IMR-90 (cell line): ENCODE measurements at regions not wholly inside any gene's neighbourhood (a gene's known extent, or its start where the extent isn't known, plus 50 kb on each side); places are given as distances from the start of the nearest gene placed in this dataset.

Experiments used
- ATAC-seq: fragments of 200-7000 bp; cut with Tn5 transposase; 2 replicates; pipeline ENCODE4 v1.9.1; 2020; ENCODE audit warnings: low read depth, mild to moderate bottlenecking, moderate library complexity
- BruUV-seq: library from RNA; stranded (reverse); fragments of 400-500 nt; replicated peaks from 2 replicates; lab custom pipeline; 2021; lab: Mats Ljungman, UMichigan
- CTCF ChIA-PET: fragments of 300-600 bp; formaldehyde crosslinking; extraction: SDS; loops from one replicate; lab custom pipeline; 2021; ENCODE audit warnings: antibody characterized with exemption; lab: Yijun Ruan, JAX
- POLR2A ChIA-PET: fragments of 300-600 bp; sonication (Branson Sonifier 250); formaldehyde crosslinking; loops from one replicate; lab custom pipeline; 2022; ENCODE audit warnings: antibody characterized with exemption; ENCODE audit not compliant: unreplicated experiment; lab: Charles Lee
- DNase-seq: peaks from one replicate; pipeline ENCODE4 v3.0.0; 2013
- H2AFZ ChIP-seq: replicated peaks from 2 replicates; pipeline ENCODE3; 2013; ENCODE audit warnings: low read length, mild to moderate bottlenecking; ENCODE audit not compliant: poor library complexity
- H2AK5ac ChIP-seq: 2 replicates; pipeline ENCODE4 v1.6.1; 2013; ENCODE audit warnings: low read depth, low read length, inconsistent platforms
- H2AK9ac ChIP-seq: replicated peaks from 2 replicates; pipeline ENCODE3; 2013; ENCODE audit warnings: mild to moderate bottlenecking, low read depth, low read length, moderate library complexity; ENCODE audit not compliant: poor library complexity
- H2BK120ac ChIP-seq: 2 replicates; pipeline ENCODE4 v1.6.1; 2013; ENCODE audit warnings: low read depth, low read length, inconsistent platforms
- H2BK15ac ChIP-seq: 3 replicates; pipeline ENCODE4 v1.6.1; 2013; ENCODE audit warnings: low read depth, low read length, inconsistent platforms
- H2BK20ac ChIP-seq: 2 replicates; pipeline ENCODE4 v1.6.1; 2013; ENCODE audit warnings: low read depth, mild to moderate bottlenecking, inconsistent platforms, low read length, moderate library complexity
- H2BK5ac ChIP-seq: 2 replicates; pipeline ENCODE4 v1.6.1; 2013; ENCODE audit warnings: mild to moderate bottlenecking, low read depth, low read length, inconsistent platforms; ENCODE audit not compliant: poor library complexity, severe bottlenecking
- H3K14ac ChIP-seq: replicated peaks from 2 replicates; pipeline ENCODE4 v1.6.1; 2013; ENCODE audit warnings: low read depth, low read length, inconsistent platforms
- H3K18ac ChIP-seq: 2 replicates; pipeline ENCODE4 v1.6.1; 2013; ENCODE audit warnings: low read depth, low read length, control low read depth
- H3K23ac ChIP-seq: 2 replicates; pipeline ENCODE4 v1.6.1; 2013; ENCODE audit warnings: low read depth, low read length, inconsistent platforms
- H3K27ac ChIP-seq: 2 replicates; pipeline ENCODE4 v1.5.1; 2013; ENCODE audit warnings: mild to moderate bottlenecking, control low read depth, low read length; ENCODE audit not compliant: insufficient read depth
- H3K27me3 ChIP-seq: 2 replicates; pipeline ENCODE4 v1.6.1; 2013; ENCODE audit warnings: low read length; ENCODE audit not compliant: control insufficient read depth, insufficient read depth
- H3K36me3 ChIP-seq: 2 replicates; pipeline ENCODE4 v1.6.1; 2013; ENCODE audit warnings: low read length, mixed read lengths; ENCODE audit not compliant: control insufficient read depth, insufficient read depth
- H3K4ac ChIP-seq: 2 replicates; pipeline ENCODE4 v1.6.1; 2013; ENCODE audit warnings: low read depth, low read length, inconsistent platforms
- H3K4me1 ChIP-seq: 2 replicates; pipeline ENCODE4 v1.6.1; 2013; ENCODE audit warnings: low read length, mixed read lengths; ENCODE audit not compliant: control insufficient read depth, insufficient read depth
- H3K4me2 ChIP-seq: 2 replicates; pipeline ENCODE4 v1.6.1; 2013; ENCODE audit warnings: low read depth, mild to moderate bottlenecking, control low read depth, low read length, moderate library complexity
- H3K4me3 ChIP-seq: 2 replicates; pipeline ENCODE4 v1.5.1; 2013; ENCODE audit warnings: low read depth, mild to moderate bottlenecking, control low read depth, low read length, moderate library complexity; ENCODE audit not compliant: insufficient read depth
- H3K56ac ChIP-seq: 2 replicates; pipeline ENCODE4 v1.6.1; 2013; ENCODE audit warnings: low read length, inconsistent platforms; ENCODE audit not compliant: insufficient read depth; ENCODE audit errors: extremely low read depth
- H3K79me1 ChIP-seq, 2 experiments: 2 replicates each; pipeline ENCODE4 v1.6.1; 2013; ENCODE audit warnings: low read length in 2 of 2, inconsistent platforms in 1 of 2, low read depth in 1 of 2
- H3K9ac ChIP-seq: 2 replicates; pipeline ENCODE4 v1.6.1; 2013; ENCODE audit warnings: low read depth, low read length, control low read depth
- H3K9me1 ChIP-seq: 2 replicates; pipeline ENCODE4 v1.6.1; 2013; ENCODE audit warnings: low read length, inconsistent platforms; ENCODE audit not compliant: insufficient read depth
- H3K9me3 ChIP-seq: 2 replicates; pipeline ENCODE4 v1.6.1; 2013; ENCODE audit warnings: low read length; ENCODE audit not compliant: control insufficient read depth, insufficient read depth
- H4K20me1 ChIP-seq: 2 replicates; pipeline ENCODE4 v1.6.1; 2013; ENCODE audit warnings: low read length, inconsistent platforms; ENCODE audit not compliant: insufficient read depth
- H4K5ac ChIP-seq: 2 replicates; pipeline ENCODE4 v1.6.1; 2013; ENCODE audit warnings: mild to moderate bottlenecking, low read depth, low read length, control low read depth
- H4K8ac ChIP-seq, 2 experiments: 2 replicates each; pipeline ENCODE4 v1.6.1; 2013; ENCODE audit warnings: low read depth in 2 of 2, low read length in 2 of 2, control low read depth in 1 of 2, inconsistent platforms in 1 of 2
- H4K91ac ChIP-seq: 2 replicates; pipeline ENCODE4 v1.6.1; 2013; ENCODE audit warnings: low read depth, low read length, inconsistent platforms; ENCODE audit not compliant: insufficient read depth
- BHLHE40 ChIP-seq: fragments of 150-350 bp; IDR thresholded peaks from 2 replicates; pipeline ENCODE4 v1.6.1; 2016; ENCODE audit warnings: mild to moderate bottlenecking, low read depth, low read length
- CEBPB ChIP-seq: IDR thresholded peaks from 2 replicates; pipeline ENCODE4 v1.6.1; 2012; ENCODE audit warnings: low read depth, low read length, improper control_type of control experiment
- CHD1 ChIP-seq: IDR thresholded peaks from 2 replicates; pipeline ENCODE4 v1.6.1; 2012; ENCODE audit warnings: low read depth, low read length, improper control_type of control experiment
- FOS ChIP-seq: fragments of 150-350 bp; IDR thresholded peaks from 2 replicates; pipeline ENCODE4 v1.6.1; 2016; ENCODE audit warnings: low read depth, low read length
- MAFK ChIP-seq: IDR thresholded peaks from 2 replicates; pipeline ENCODE4 v1.6.1; 2012; ENCODE audit warnings: low read depth, low read length, improper control_type of control experiment
- MAZ ChIP-seq: IDR thresholded peaks from 2 replicates; pipeline ENCODE4 v1.6.1; 2012; ENCODE audit warnings: low read depth, mild to moderate bottlenecking, low read length, improper control_type of control experiment, moderate library complexity, borderline replicate concordance
- MXI1 ChIP-seq: IDR thresholded peaks from 2 replicates; pipeline ENCODE4 v1.6.1; 2012; ENCODE audit warnings: low read depth, mild to moderate bottlenecking, low read length, moderate library complexity, borderline replicate concordance
- NFE2L2 ChIP-seq: fragments of 150-350 bp; IDR thresholded peaks from 2 replicates; pipeline ENCODE4 v1.6.1; 2016; ENCODE audit warnings: low read depth, mild to moderate bottlenecking, low read length
- POLR2A ChIP-seq: IDR thresholded peaks from 2 replicates; pipeline ENCODE4 v1.6.1; 2012; ENCODE audit warnings: mild to moderate bottlenecking, low read depth, low read length
- RAD21 ChIP-seq: IDR thresholded peaks from 2 replicates; pipeline ENCODE4 v1.6.1; 2012; ENCODE audit warnings: low read length, improper control_type of control experiment
- RCOR1 ChIP-seq: IDR thresholded peaks from 2 replicates; pipeline ENCODE4 v1.6.1; 2012; ENCODE audit warnings: mild to moderate bottlenecking, low read length, improper control_type of control experiment; ENCODE audit not compliant: insufficient replicate concordance
- RFX5 ChIP-seq: IDR thresholded peaks from 2 replicates; pipeline ENCODE4 v1.8.0; 2012; ENCODE audit warnings: low read depth, mild to moderate bottlenecking, low read length, moderate library complexity
- SMC3 ChIP-seq: fragments of 150-350 bp; IDR thresholded peaks from 2 replicates; pipeline ENCODE4 v1.6.1; 2016; ENCODE audit warnings: low read depth, mild to moderate bottlenecking, antibody characterized with exemption, low read length, moderate library complexity
- whole genome bisulfite sequencing, 2 experiments: methylation state at CpG; one replicate each; pipeline versions ENCODE4 v1.1.5 to v1.1.7; 2013; ENCODE audit warnings: missing lambda C conversion rate in 2 of 2; ENCODE audit not compliant: insufficient read length in 1 of 2; ENCODE audit errors: extremely low coverage in 2 of 2; 5-methylcytosine and 5-hydroxymethylcytosine counted together
- dilution Hi-C: fragments of 300-500 bp; cut with HindIII; formaldehyde crosslinking; loops from one replicate; pipeline ENCODE4 v1.14.3; 2018; ENCODE audit warnings: low sequenced_read_pairs; ENCODE audit not compliant: unreplicated experiment
- in situ Hi-C: fragments of 300-500 bp; cut with MboI; formaldehyde crosslinking; loops from 3 replicates; pipeline ENCODE4 v1.14.3; 2019; ENCODE audit warnings: low sequenced_read_pairs, inconsistent platforms, mixed read lengths
- intact Hi-C: fragments of 100-400 bp; cut with micrococcal nuclease; formaldehyde crosslinking; loops from 2 replicates; pipeline ENCODE4 v1.10.0; 2022
- TF ChIP-seq, protein P1 (sequence below): fragments of 150-350 bp; IDR thresholded peaks from 2 replicates; pipeline ENCODE4 v1.6.1; 2017; ENCODE audit warnings: mild to moderate bottlenecking, antibody characterized with exemption, low read length, low read depth
- TF ChIP-seq, protein P2 (sequence below): fragments of 150-350 bp; IDR thresholded peaks from 2 replicates; pipeline ENCODE4 v1.6.1; 2016; ENCODE audit warnings: low read depth, mild to moderate bottlenecking, low read length, moderate library complexity, borderline replicate concordance
- TF ChIP-seq, protein P3 (sequence below): conservative IDR thresholded peaks from 2 replicates; pipeline ENCODE4 v1.5.1; 2012; ENCODE audit warnings: mild to moderate bottlenecking, low read depth, low read length, improper control_type of control experiment

DNA sequence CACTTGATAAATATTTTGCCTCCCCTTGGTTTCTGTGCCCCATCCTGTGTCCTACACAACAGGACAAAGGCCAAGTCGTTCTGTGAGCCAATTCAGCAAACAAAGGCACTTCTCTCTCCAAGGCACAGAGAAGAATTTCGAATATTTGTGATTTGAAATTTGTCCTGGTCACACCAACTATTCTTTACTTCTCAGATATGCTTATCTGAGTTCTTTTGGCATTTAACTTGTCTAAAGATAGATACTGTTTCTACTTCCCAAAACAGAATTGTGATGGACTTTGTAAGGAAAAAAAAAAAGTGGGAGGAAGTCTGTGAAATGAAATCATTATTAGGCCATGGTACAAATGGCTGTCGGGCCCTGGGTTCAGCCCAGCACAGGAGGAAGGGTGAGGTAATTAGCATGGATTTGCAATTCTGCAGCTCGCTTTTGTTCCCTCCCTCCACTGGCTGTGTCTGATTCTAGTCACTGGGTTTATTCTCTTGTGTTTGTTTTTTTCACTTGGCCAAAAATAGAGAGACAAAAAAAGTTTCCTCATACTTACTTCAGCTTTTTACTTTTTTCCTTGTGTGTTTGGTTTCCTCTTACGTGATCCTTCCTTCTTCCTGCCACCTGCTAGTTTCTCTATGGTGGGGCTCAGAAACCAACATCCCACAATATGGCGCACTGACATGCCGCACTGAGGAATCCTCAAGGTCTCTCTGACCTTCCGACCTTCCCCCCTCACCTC lies 108.2 kb upstream of the MKLN1 start:
- Histone ChIP-seq H3K27ac (no peak overlapping the region), H3K18ac (no peak overlapping the region), H3K4me3 (no peak overlapping the region), H3K4me1 (no peaks in the 10 kb centered on the region), H3K9ac (no peak overlapping the region), H3K27me3 (no peaks in the 10 kb centered on the region), H2BK120ac (no peak overlapping the region), H3K56ac (no peak overlapping the region), H3K14ac (no peak overlapping the region), H4K5ac (no peak overlapping the region), H4K8ac (no peak overlapping the region), H3K36me3 (no peaks in the 10 kb centered on the region), H2BK20ac (no peak overlapping the region), H4K20me1 (no peaks in the 10 kb centered on the region), H2AK9ac (no peak overlapping the region), H2AK5ac (no peak overlapping the region), H2AFZ (no peak overlapping the region), H3K9me3 (no peaks in the 10 kb centered on the region), H3K4me2 (no peak overlapping the region), H2BK5ac (no peak overlapping the region), H2BK15ac (no peak overlapping the region), H3K4ac (no peak overlapping the region), H3K23ac (no peak overlapping the region), H3K79me1 (no peaks in the 10 kb centered on the region), H4K91ac (no peak overlapping the region), H3K9me1 (no peaks in the 10 kb centered on the region)
- no peak for DNase-seq
- no TSS peak for BruUV-seq
- in situ Hi-C loops: no loop called here
- TF ChIP-seq NFE2L2: no peak
- no peak for TF ChIP-seq POLR2A
- no peak for TF ChIP-seq BHLHE40
- no peak for TF ChIP-seq FOS
- no peak for TF ChIP-seq MAZ
- no peak for TF ChIP-seq CEBPB
- TF ChIP-seq CHD1: no peak
- TF ChIP-seq RAD21: no peak
- no peak for TF ChIP-seq MXI1
- TF ChIP-seq RCOR1: no peak
- TF ChIP-seq SMC3: no peak
- TF ChIP-seq, protein P1, sequence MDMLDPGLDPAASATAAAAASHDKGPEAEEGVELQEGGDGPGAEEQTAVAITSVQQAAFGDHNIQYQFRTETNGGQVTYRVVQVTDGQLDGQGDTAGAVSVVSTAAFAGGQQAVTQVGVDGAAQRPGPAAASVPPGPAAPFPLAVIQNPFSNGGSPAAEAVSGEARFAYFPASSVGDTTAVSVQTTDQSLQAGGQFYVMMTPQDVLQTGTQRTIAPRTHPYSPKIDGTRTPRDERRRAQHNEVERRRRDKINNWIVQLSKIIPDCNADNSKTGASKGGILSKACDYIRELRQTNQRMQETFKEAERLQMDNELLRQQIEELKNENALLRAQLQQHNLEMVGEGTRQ: no peak
- no peak for TF ChIP-seq MAFK
- no peak for TF ChIP-seq RFX5
- TF ChIP-seq, protein P2, sequence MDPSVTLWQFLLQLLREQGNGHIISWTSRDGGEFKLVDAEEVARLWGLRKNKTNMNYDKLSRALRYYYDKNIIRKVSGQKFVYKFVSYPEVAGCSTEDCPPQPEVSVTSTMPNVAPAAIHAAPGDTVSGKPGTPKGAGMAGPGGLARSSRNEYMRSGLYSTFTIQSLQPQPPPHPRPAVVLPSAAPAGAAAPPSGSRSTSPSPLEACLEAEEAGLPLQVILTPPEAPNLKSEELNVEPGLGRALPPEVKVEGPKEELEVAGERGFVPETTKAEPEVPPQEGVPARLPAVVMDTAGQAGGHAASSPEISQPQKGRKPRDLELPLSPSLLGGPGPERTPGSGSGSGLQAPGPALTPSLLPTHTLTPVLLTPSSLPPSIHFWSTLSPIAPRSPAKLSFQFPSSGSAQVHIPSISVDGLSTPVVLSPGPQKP: no peak
- TF ChIP-seq, protein P3, sequence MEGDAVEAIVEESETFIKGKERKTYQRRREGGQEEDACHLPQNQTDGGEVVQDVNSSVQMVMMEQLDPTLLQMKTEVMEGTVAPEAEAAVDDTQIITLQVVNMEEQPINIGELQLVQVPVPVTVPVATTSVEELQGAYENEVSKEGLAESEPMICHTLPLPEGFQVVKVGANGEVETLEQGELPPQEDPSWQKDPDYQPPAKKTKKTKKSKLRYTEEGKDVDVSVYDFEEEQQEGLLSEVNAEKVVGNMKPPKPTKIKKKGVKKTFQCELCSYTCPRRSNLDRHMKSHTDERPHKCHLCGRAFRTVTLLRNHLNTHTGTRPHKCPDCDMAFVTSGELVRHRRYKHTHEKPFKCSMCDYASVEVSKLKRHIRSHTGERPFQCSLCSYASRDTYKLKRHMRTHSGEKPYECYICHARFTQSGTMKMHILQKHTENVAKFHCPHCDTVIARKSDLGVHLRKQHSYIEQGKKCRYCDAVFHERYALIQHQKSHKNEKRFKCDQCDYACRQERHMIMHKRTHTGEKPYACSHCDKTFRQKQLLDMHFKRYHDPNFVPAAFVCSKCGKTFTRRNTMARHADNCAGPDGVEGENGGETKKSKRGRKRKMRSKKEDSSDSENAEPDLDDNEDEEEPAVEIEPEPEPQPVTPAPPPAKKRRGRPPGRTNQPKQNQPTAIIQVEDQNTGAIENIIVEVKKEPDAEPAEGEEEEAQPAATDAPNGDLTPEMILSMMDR: no peak
- 60% methylated on average over 1 of the region's 8 CpGs; no CpG with 5 or more reads in 1 of the 2 experiments for WGBS, 2 experiments
- ChIA-PET CTCF (interaction anchor here (0.6 kb wide), 1 partner anchor 19 kb away, joined by 4 read pairs; no protein-coding TSS in a partner anchor), POLR2A (no interaction called here)
- no peak for ATAC-seq
- dilution Hi-C loops: no loop called here
- intact Hi-C loops: no loop called here
